Natural killer cell treated with Interleukin-12 subunit alpha and Interleukin-12 subunit beta and Interleukin-15 and Interleukin-18, amount 100 ng/mL, for 72 hours (primary cell): ENCODE measurements at regions not wholly inside any gene's neighbourhood (a gene's known extent, or its start where the extent isn't known, plus 50 kb on each side); places are given as distances from the start of the nearest gene placed in this dataset.

Experiments used
- ATAC-seq, 2 donors: fragments of 150-1000 bp; cut with Tn5 transposase in 1 of 2; sonication (Bioruptor Pico), chemical (Tn5 transposase) in 1 of 2; 2 replicates each; pipeline ENCODE4 v1.10.0; 2021
- DNase-seq: peaks from one replicate; pipeline ENCODE4 v3.0.0; 2022; ENCODE audit warnings: low spot score
- H3K27ac Mint-ChIP-seq, 2 donors: 1 replicate in 1 of 2; 2 replicates in 1 of 2; pipeline ENCODE4 v1.8.0; 2022; ENCODE audit warnings: mixed read lengths in 2 of 2, mild to moderate bottlenecking in 1 of 2, moderate library complexity in 1 of 2
- H3K27me3 Mint-ChIP-seq, 2 donors: 1 replicate in 1 of 2; 2 replicates in 1 of 2; pipeline ENCODE4 v1.8.0; 2022; ENCODE audit warnings: mixed read lengths in 2 of 2
- H3K36me3 Mint-ChIP-seq: one replicate; pipeline ENCODE4 v1.8.0; 2022; ENCODE audit warnings: mixed read lengths
- H3K4me1 Mint-ChIP-seq, 2 donors: 1 replicate in 1 of 2; 2 replicates in 1 of 2; pipeline ENCODE4 v1.8.0; 2022; ENCODE audit warnings: low read depth in 2 of 2, mixed read lengths in 2 of 2, mild to moderate bottlenecking in 1 of 2
- H3K4me3 Mint-ChIP-seq: one replicate; pipeline ENCODE4 v1.8.0; 2022; ENCODE audit warnings: mixed read lengths
- H3K9me3 Mint-ChIP-seq: 2 replicates; pipeline ENCODE4 v1.8.0; 2022; ENCODE audit warnings: mixed read lengths

DNA sequence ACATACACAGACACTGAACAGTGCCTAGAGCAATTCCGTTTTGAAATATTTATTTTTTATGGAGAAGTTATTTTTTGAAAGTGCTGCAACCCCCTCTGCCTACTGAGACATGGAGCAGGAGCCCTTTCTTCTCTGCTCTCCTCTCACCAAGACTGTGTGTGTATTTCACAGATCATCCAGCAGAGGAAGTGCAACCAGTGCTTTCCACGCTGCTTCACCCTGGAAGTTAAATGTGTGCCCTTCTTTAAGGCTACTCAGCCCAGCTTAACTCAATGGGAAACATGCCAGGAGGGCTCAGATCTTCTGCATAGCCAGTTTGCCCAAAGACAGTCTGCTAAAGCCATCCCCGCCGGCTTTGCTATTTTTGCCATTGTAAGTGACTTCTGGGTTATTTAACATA is 606.3 kb downstream of the TLE1 start:
- Mint-ChIP-seq H3K27me3 (no peaks in the 10 kb centered on the region), H3K4me3 (no peak overlapping the region), H3K9me3 (peaks cover 11% of the 10 kb centered on the region), H3K36me3 (no peaks in the 10 kb centered on the region), H3K4me1 (no peaks in the 10 kb centered on the region), H3K27ac (no peak overlapping the region)
- ATAC-seq (no peak), DNase-seq (no peak)

DNA sequence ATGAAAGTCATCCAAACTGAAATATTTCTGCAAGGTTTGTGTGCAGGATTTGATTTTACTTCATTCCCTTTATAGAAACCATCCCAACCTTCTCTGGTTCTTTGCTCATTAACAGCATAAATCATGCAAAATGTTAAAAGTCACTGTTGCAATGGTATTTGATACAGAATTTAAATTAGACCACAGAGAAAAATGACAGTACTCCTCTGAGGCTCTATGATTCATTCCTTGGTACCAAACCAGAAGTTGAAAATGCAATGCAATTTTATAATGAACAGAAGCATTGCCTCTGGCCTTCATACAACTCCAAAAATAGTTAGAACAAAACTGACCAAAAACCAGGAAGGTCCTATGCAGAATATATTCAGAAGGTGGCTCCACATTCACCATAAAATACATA is 607.1 kb downstream of the TLE1 start:
- H3K36me3 Mint-ChIP-seq: no peaks in the 10 kb centered on the region
- peaks cover 11% of the 10 kb centered on the region for H3K9me3 Mint-ChIP-seq
- H3K4me1 Mint-ChIP-seq: no peaks in the 10 kb centered on the region
- no peaks in the 10 kb centered on the region for H3K27me3 Mint-ChIP-seq
- H3K4me3 Mint-ChIP-seq: no peak overlapping the region
- ATAC-seq: no peak
- no peak for DNase-seq
- no peak overlapping the region for H3K27ac Mint-ChIP-seq

DNA sequence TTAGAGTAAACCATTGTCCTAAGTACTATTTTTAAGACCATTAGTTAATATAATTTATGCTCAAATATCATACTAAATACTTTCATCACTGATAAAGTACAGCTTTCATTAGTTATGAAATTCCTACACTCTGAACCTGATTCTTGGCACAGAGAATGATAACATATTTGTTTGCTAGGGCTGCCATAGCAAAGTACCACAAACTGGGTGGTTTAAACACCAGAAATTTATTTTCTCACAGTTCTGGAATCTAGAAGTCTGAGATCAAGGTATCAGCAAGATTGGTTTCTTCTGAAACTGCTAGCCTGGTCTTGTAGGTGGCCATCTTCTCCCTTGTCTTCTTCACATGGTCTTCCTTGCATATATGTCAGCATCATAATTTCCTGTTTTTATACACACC is 608.4 kb downstream of the TLE1 start:
- H3K9me3 Mint-ChIP-seq: peaks cover 17% of the 10 kb centered on the region
- ATAC-seq (no peak), DNase-seq (no peak)
- no peaks in the 10 kb centered on the region for H3K36me3 Mint-ChIP-seq
- H3K4me3 Mint-ChIP-seq: no peak overlapping the region
- no peak overlapping the region for H3K27ac Mint-ChIP-seq
- H3K27me3 Mint-ChIP-seq: no peaks in the 10 kb centered on the region
- no peaks in the 10 kb centered on the region for H3K4me1 Mint-ChIP-seq

DNA sequence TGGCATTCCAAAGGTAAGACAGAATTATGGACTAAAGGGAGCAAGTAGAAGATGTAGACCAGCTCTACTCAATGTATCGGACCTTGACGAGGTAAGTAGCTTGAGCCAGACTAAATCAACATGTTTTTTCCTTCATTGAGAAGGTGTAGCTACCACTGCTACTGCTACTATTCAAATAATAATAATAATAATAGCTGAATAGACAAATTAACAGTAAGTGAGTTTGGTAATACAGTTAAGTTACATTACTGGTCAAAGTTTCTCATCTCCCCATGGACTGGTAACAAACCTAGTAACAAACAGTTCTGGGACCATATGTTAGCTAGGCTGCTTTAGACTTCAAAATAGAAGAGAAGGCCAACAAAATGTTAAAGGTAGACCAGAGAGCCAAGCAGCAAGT is 609.2 kb downstream of the TLE1 start:
- no peaks in the 10 kb centered on the region for H3K4me1 Mint-ChIP-seq
- H3K27ac Mint-ChIP-seq: no peak overlapping the region
- H3K36me3 Mint-ChIP-seq: no peaks in the 10 kb centered on the region
- H3K27me3 Mint-ChIP-seq: no peaks in the 10 kb centered on the region
- H3K4me3 Mint-ChIP-seq: no peak overlapping the region
- DNase-seq: no peak
- ATAC-seq: no peak
- peaks cover 17% of the 10 kb centered on the region for H3K9me3 Mint-ChIP-seq

DNA sequence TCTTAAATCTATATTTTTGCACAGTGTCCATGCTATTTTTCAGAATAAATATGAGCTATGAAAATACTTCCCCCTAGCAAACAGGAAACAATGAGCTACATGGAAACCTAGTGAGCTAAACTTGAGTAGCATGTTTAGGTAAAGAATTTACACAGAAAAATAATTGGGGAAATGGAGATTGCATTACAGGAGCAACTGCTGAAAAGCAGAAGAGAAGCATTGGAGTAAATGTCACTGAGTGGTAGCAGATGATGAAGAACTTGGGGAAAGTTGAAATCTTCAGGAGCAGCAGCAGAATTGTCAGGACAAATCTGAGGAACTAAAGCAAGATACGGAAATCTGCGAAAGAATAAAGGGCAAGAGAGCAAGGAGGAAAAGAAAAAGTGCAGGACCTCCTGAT is 610.3 kb downstream of the TLE1 start:
- no peak for ATAC-seq
- DNase-seq: no peak
- peaks cover 17% of the 10 kb centered on the region for H3K9me3 Mint-ChIP-seq
- H3K4me3 Mint-ChIP-seq: no peak overlapping the region
- H3K4me1 Mint-ChIP-seq: no peaks in the 10 kb centered on the region
- no peaks in the 10 kb centered on the region for H3K27me3 Mint-ChIP-seq
- H3K27ac Mint-ChIP-seq: no peak overlapping the region
- H3K36me3 Mint-ChIP-seq: no peaks in the 10 kb centered on the region

DNA sequence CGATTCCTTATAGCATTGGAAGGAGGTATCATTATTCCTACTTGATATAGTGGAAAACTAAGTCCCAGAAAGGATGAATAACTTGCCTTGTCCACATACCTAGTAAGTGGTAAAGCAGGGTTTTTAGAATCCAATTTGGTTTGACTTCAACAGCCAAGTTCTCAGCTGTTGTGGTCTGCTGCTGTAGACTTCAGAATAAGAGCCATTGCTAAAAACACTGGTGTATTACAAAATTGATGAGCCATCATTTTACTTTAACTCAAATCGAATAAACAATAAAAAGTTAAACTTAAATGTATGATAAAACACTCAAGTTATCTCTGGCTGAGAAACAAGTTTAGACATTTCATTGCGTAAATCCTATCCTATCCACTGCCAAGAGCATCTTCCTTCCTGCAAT is 610.8 kb downstream of the TLE1 start:
- H3K9me3 Mint-ChIP-seq: peaks cover 17% of the 10 kb centered on the region
- DNase-seq: no peak
- no peak for ATAC-seq
- no peaks in the 10 kb centered on the region for H3K36me3 Mint-ChIP-seq
- H3K4me3 Mint-ChIP-seq: no peak overlapping the region
- H3K27me3 Mint-ChIP-seq: no peaks in the 10 kb centered on the region
- no peaks in the 10 kb centered on the region for H3K4me1 Mint-ChIP-seq
- H3K27ac Mint-ChIP-seq: no peak overlapping the region

DNA sequence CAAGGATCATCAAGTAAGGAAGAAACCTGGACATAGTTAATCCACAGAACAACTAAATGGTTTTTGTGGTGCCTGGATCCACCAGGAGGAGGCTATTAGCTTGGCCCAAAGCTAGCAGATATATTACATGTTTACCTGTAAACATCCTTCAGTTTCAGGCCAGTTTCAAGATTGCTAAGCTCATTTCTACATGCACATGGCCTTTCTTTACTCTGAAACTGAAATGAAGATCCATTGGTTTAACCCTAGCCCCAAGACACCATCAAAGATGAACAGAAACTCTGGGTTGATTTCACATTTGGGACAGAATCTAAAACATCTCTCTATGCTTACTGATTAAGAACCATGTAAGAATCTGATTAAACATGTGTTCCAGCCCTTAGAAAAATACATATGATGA is 611.8 kb downstream of the TLE1 start:
- peaks cover 14% of the 10 kb centered on the region for H3K9me3 Mint-ChIP-seq
- no peak overlapping the region for H3K4me3 Mint-ChIP-seq
- no peak overlapping the region for H3K27ac Mint-ChIP-seq
- no peaks in the 10 kb centered on the region for H3K27me3 Mint-ChIP-seq
- DNase-seq (no peak), ATAC-seq (no peak)
- no peaks in the 10 kb centered on the region for H3K4me1 Mint-ChIP-seq
- H3K36me3 Mint-ChIP-seq: no peaks in the 10 kb centered on the region

DNA sequence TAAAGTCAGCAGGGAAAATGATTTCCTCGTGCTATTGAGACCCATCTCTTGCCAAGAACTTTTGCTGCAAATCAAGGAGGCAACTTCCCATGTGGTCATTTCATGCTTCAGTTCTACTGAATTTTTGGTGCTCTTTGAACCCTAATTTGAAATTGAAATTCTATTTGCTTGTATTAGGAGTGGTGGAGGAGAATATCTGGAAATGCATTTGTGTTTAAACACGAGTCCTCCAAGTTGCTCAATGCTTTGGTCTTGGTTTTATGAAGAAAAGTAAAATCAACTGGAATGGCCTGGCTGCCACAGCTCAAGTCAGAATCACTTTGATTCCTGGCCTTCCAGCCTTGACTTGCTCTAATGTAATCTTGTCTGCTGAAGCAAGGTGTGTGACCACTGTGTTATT is 613.2 kb downstream of the TLE1 start:
- H3K4me3 Mint-ChIP-seq: no peak overlapping the region
- no peak overlapping the region for H3K27ac Mint-ChIP-seq
- no peaks in the 10 kb centered on the region for H3K4me1 Mint-ChIP-seq
- DNase-seq (no peak), ATAC-seq (no peak)
- no peaks in the 10 kb centered on the region for H3K36me3 Mint-ChIP-seq
- H3K27me3 Mint-ChIP-seq: no peaks in the 10 kb centered on the region
- H3K9me3 Mint-ChIP-seq: peaks cover 15% of the 10 kb centered on the region

DNA sequence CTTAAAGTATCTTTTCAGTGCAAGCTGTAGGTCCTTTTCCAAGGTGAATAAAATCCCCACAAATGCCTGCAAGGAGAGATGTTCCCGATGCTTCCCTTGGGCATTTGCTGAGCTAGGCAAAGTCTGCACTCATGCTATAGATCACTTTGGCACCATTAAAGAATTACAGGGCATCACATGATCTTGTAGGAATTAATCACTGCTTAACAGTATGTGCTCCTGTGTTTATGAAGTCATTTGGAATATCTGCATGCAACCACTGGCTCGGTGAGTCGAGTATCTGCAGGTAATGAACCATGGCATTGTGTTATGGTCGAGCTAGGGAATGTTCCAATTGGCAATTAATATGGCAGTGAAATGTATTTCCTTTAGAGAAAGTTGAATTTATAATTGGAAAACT is 615.1 kb downstream of the TLE1 start:
- Mint-ChIP-seq H3K4me1 (no peaks in the 10 kb centered on the region), H3K27me3 (no peaks in the 10 kb centered on the region), H3K4me3 (no peak overlapping the region), H3K27ac (no peak overlapping the region), H3K36me3 (no peaks in the 10 kb centered on the region), H3K9me3 (peaks cover 9% of the 10 kb centered on the region)
- ATAC-seq (no peak), DNase-seq (no peak)

DNA sequence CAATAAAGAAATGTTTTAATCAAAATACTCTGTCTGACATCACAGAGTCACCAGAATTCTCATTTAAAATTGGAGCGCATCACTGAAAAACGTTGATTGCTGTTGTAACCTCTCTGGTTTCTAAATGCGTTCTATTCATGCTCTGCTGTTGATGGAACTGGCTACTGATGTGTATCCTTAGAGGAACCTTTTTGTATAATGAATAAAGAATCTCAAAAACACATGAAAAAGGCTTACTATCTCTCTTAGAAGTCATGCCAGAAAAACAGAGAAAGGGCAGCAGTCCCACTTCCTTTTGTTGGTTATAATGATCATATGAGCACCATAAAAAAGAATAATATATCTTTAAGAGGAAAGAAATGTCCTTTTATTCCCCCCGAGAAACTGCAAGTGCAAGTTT is 615.5 kb downstream of the TLE1 start:
- Mint-ChIP-seq H3K9me3 (peaks cover 9% of the 10 kb centered on the region), H3K27me3 (no peaks in the 10 kb centered on the region), H3K4me1 (no peaks in the 10 kb centered on the region), H3K27ac (no peak overlapping the region), H3K4me3 (no peak overlapping the region), H3K36me3 (no peaks in the 10 kb centered on the region)
- no peak for DNase-seq
- no peak for ATAC-seq

DNA sequence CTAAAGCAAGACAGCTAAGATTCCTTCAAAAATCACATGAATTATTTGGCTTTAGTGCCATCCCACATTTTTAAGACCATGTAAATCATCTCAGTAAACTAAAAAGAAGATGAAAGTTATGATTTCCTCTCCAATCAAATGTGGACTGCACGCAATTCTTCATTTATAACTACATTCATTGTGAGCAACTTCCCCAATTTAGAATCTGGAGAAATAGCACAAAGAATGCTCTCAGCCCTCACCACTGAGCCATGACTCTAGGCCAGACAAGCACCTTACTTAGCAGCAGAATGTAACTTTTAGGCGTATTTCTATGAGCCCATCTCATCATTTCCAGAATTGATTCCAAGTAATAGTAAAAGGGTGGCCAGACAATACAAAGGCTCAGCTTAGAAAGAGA is 616.6 kb downstream of the TLE1 start:
- H3K4me3 Mint-ChIP-seq: no peak overlapping the region
- peaks cover 16% of the 10 kb centered on the region for H3K9me3 Mint-ChIP-seq
- H3K27ac Mint-ChIP-seq: no peak overlapping the region
- peaks cover 6% of the 10 kb centered on the region for H3K36me3 Mint-ChIP-seq
- H3K27me3 Mint-ChIP-seq: no peaks in the 10 kb centered on the region
- ATAC-seq (no peak), DNase-seq (no peak)
- H3K4me1 Mint-ChIP-seq: no peaks in the 10 kb centered on the region

DNA sequence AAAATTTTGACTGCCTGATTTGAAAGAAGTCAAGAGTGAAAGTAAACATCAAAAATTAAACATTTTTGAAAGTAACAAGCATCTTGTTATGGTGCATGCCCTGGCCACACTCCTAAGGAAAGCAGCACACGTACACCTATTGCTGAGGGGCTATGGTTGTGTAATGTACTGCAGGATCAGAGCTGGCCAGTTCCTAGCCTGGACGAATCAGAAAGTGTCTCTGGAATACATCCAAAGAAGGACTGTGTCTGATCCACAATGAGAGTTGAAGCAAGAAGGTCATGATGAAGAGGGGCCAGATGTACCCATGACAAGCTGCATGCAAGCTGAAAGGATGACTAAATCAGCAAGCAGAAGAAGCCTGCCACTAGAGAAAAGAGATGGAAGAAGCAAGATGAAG is 618.2 kb downstream of the TLE1 start:
- no peak overlapping the region for H3K4me3 Mint-ChIP-seq
- H3K4me1 Mint-ChIP-seq: no peaks in the 10 kb centered on the region
- ATAC-seq: no peak
- no peak overlapping the region for H3K27ac Mint-ChIP-seq
- H3K36me3 Mint-ChIP-seq: peaks cover 7% of the 10 kb centered on the region
- H3K27me3 Mint-ChIP-seq: no peaks in the 10 kb centered on the region
- no peak for DNase-seq
- H3K9me3 Mint-ChIP-seq: peaks cover 11% of the 10 kb centered on the region

DNA sequence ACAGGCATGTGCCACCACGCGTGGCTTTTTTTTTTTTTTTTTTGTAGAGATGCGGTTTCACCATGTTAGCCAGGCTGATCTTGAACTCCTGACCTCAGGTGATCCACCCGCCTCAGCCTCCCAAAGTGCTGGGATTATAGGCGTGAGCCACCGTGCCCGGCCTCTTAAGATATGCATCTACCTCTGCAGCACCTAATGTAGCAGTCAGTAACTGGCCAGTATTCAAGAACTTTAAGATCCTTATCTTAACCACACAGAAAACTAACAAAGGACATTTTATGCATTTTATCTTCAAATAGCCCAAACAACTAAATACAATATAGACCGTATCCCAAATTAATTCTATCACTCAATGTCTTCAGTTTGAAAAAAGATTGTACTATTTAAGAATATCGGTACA is 618.7 kb downstream of the TLE1 start:
- Mint-ChIP-seq H3K4me1 (no peaks in the 10 kb centered on the region), H3K4me3 (no peak overlapping the region), H3K27ac (no peak overlapping the region), H3K9me3 (peaks cover 10% of the 10 kb centered on the region), H3K27me3 (no peaks in the 10 kb centered on the region), H3K36me3 (peaks cover 7% of the 10 kb centered on the region)
- DNase-seq: no peak
- no peak for ATAC-seq

DNA sequence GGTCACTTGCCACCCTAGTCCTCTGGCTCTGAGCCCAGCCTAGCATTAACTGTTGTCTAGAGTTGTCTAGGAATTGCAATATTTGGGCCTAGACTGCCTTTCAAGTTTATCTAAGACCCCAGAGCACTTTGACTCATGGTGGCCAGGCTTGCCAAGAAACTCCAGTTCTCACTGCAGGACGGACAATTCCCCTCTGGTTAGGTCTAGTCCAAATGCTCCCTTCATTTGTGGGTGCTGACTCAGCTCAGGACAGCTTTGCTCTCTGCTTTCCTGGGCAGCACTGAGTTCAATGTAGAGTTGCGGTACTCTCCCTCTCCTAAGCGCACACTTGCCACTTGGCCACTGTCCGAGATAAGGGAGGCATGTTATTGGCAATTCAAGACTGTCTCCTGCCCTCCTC is 619.4 kb downstream of the TLE1 start:
- H3K27ac Mint-ChIP-seq: no peak overlapping the region
- no peaks in the 10 kb centered on the region for H3K27me3 Mint-ChIP-seq
- H3K4me1 Mint-ChIP-seq: no peaks in the 10 kb centered on the region
- peaks cover 7% of the 10 kb centered on the region for H3K36me3 Mint-ChIP-seq
- DNase-seq (no peak), ATAC-seq (no peak)
- H3K4me3 Mint-ChIP-seq: no peak overlapping the region
- peaks cover 10% of the 10 kb centered on the region for H3K9me3 Mint-ChIP-seq

DNA sequence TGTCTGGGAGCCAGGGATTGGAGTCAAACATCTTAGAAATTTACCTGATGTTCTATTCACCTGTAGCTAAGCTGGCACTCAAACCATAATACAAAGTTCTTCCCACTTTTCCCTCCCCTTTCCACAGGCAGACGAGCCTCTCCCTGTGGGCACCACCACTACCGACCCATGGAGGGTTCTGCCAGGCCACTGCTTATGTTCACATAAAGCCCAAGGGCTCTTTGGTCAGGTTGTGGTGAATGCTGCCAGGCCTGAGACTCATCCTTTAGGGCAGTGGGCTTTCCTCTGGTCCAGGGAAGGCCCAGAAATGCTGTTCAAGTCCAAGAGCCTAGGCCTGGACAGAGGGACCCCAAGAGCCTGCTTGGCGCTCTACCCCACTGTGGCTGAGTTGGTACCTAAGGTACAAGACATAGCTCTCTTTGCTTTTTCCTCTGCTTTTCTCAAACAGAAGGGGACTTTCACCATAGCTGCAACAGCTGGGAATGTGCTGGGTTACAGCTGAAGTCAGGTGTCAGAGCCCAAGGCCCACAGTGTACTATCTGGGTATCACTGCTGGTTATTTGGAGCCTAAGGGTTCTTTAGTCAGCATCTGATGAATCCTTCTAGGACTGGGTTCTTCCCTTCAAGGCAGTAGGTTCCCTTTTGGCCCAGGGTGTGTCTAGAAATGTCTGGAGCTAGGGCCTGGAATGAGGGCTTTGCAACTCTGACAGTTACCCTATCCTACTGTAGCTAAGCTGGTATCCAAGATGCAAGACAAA is 620.1 kb downstream of the TLE1 start:
- DNase-seq: no peak
- H3K4me3 Mint-ChIP-seq: no peak overlapping the region
- peaks cover 10% of the 10 kb centered on the region for H3K9me3 Mint-ChIP-seq
- no peak for ATAC-seq
- peaks cover 7% of the 10 kb centered on the region for H3K36me3 Mint-ChIP-seq
- H3K27ac Mint-ChIP-seq: no peak overlapping the region
- no peaks in the 10 kb centered on the region for H3K4me1 Mint-ChIP-seq
- no peaks in the 10 kb centered on the region for H3K27me3 Mint-ChIP-seq
